ENCODE measurements at regions not wholly inside any gene's neighbourhood (a gene's known extent, or its start where the extent isn't known, plus 50 kb on each side); places are given as distances from the start of the nearest gene placed in this dataset.

GRCh38 chr19:28430214-28430613 is 782.7 kb downstream of the UQCRFS1 start:
- POLR2A ChIA-PET: no interaction called here
- DNase-seq (ENCODE audit: extremely low spot score): no peak
- CTCF ChIA-PET: no interaction called here

GRCh38 chr19:28429356-28429755 is 783.6 kb downstream of the UQCRFS1 start:
- ChIA-PET CTCF (no interaction called here), POLR2A (no interaction called here)
- TF ChIP-seq CTCF (IDR thresholded peaks at IDR 0.05; ENCODE audit: control extremely low read depth, extremely low read depth, low read depth, missing control alignments): no peak
- no peak for DNase-seq (ENCODE audit: extremely low spot score)

More at GRCh38 chr19:28430214-28430613, 782.7 kb downstream of the UQCRFS1 start:
- TF ChIP-seq CTCF (IDR thresholded peaks at IDR 0.05; ENCODE audit: control extremely low read depth, extremely low read depth, low read depth, missing control alignments): no peak

- ChIA-PET POLR2A (no interaction called here), CTCF (no interaction called here)
- TF ChIP-seq CTCF (IDR thresholded peaks at IDR 0.05; ENCODE audit: control extremely low read depth, extremely low read depth, low read depth, missing control alignments): no peak
- no peak for DNase-seq (ENCODE audit: extremely low spot score)
Measured at GRCh38 chr19:28428663-28429348, 784.1 kb downstream of the UQCRFS1 start.

- POLR2A ChIA-PET: no interaction called here
- no peak for DNase-seq (ENCODE audit: extremely low spot score)
- no peak for TF ChIP-seq CTCF (IDR thresholded peaks at IDR 0.05; ENCODE audit: control extremely low read depth, extremely low read depth, low read depth, missing control alignments)
- CTCF ChIA-PET: no interaction called here
Measured at GRCh38 chr19:28427376-28428083, 785.4 kb downstream of the UQCRFS1 start.

GRCh38 chr19:28426730-28427225 is 786.2 kb downstream of the UQCRFS1 start:
- POLR2A ChIA-PET: no interaction called here
- DNase-seq (ENCODE audit: extremely low spot score): no peak
- TF ChIP-seq CTCF (IDR thresholded peaks at IDR 0.05; ENCODE audit: control extremely low read depth, extremely low read depth, low read depth, missing control alignments): no peak
- CTCF ChIA-PET: no interaction called here

- POLR2A ChIA-PET: no interaction called here
- DNase-seq (ENCODE audit: extremely low spot score): no peak
- CTCF ChIA-PET: no interaction called here
- TF ChIP-seq CTCF (IDR thresholded peaks at IDR 0.05; ENCODE audit: control extremely low read depth, extremely low read depth, low read depth, missing control alignments): no peak
Measured at GRCh38 chr19:28426110-28426729, 786.7 kb downstream of the UQCRFS1 start.
